ENCODE measurements at regions not wholly inside any gene's neighbourhood (a gene's known extent, or its start where the extent isn't known, plus 50 kb on each side); places are given as distances from the start of the nearest gene placed in this dataset.

DNA sequence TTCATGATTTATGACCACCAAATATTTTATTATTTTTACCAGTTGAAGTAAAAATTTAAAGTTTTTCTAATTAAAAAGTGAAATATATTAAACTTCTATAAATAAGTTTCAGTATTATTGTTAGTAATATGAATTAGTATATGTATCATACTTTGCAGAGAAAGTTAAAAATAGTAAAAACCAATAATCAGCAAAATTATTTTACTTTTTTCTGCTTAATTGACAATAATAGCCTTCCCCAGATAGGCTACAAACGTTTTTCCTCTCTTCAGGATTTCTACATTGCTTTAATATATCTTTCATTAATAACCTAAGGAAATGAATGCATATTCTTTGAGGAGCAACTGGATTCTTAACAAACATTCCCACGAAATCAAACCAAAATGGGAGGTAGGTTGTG, 543.5 kb downstream of the ETNK1 start:
- H3K36me3 ChIP-seq (replicated peaks in 1 of 2; ENCODE audit: control extremely low read depth in 1 of 2, control insufficient read depth in 1 of 2, extremely low read depth in 1 of 2, insufficient read depth in 2 of 2, low read length in 1 of 2): no peaks in the 10 kb centered on the region
- H3K27ac ChIP-seq (ENCODE audit: low read length in 2 of 2): no peak overlapping the region
- DNase-seq (no peak), ATAC-seq (ENCODE audit: low read depth) (no peak)
- no peak overlapping the region for H3K9ac ChIP-seq (ENCODE audit: low read length)
- CTCF ChIA-PET: no interaction called here
- no peaks in the 10 kb centered on the region for H3K27me3 ChIP-seq (replicated peaks in 1 of 4; ENCODE audit: control extremely low read depth in 1 of 4, control insufficient read depth in 3 of 4, insufficient read depth in 4 of 4, low read length in 3 of 4)
- POLR2A ChIA-PET: no interaction called here
- H3K4me3 ChIP-seq (ENCODE audit: control extremely low read depth in 1 of 5, extremely low read depth in 1 of 5, insufficient read depth in 1 of 5, low read depth in 2 of 5, low read length in 4 of 5): no peak overlapping the region
- H3K4me2 ChIP-seq (replicated peaks; ENCODE audit: low read depth, low read length, poor library complexity, severe bottlenecking): no peak overlapping the region
- no CpG with 5 or more reads among the region's 2 CpGs for WGBS (ENCODE audit: insufficient coverage)
- no peaks in the 10 kb centered on the region for H3K4me1 ChIP-seq (ENCODE audit: control insufficient read depth in 2 of 2, insufficient read depth in 2 of 2, low read length in 2 of 2)
- Mint-ChIP-seq H3K27ac (no peak overlapping the region), H3K9me3 (ENCODE audit: insufficient read depth) (peaks cover under 1% of the 10 kb centered on the region), H3K4me1 (no peaks in the 10 kb centered on the region), H3K27me3 (peaks cover 8% of the 10 kb centered on the region), H3K4me3 (no peak overlapping the region)
- no peak overlapping the region for H2AFZ ChIP-seq (ENCODE audit: insufficient read depth, low read depth, low read length, poor library complexity, severe bottlenecking)
- intact Hi-C loops (cut with micrococcal nuclease): no loop called here
- H3K9me3 ChIP-seq (ENCODE audit: control extremely low read depth in 1 of 3, control insufficient read depth in 2 of 3, insufficient read depth in 1 of 3, low read length in 2 of 3): peaks cover 0 to under 1% (median 0%) of the 10 kb centered on the region in 3 donors
- no peak for TF ChIP-seq EZH2 (IDR thresholded peaks at IDR 0.05; ENCODE audit: borderline replicate concordance, insufficient read depth, low read depth, low read length, poor library complexity, severe bottlenecking)
- H4K20me1 ChIP-seq (ENCODE audit: control insufficient read depth, insufficient read depth, low read length, poor library complexity, severe bottlenecking): no peaks in the 10 kb centered on the region
- H3K79me2 ChIP-seq (ENCODE audit: control insufficient read depth, insufficient read depth, low read length): no peaks in the 10 kb centered on the region

- CTCF ChIA-PET: no interaction called here
Observed at GRCh38 chr12:23169012-23169695, 544.2 kb downstream of the ETNK1 start.

More at GRCh38 chr12:23169012-23169695, 544.2 kb downstream of the ETNK1 start:
- no peaks in the 10 kb centered on the region for H3K4me1 Mint-ChIP-seq
- Histone ChIP-seq H3K9me3 (ENCODE audit: control extremely low read depth in 1 of 3, control insufficient read depth in 2 of 3, insufficient read depth in 1 of 3, low read length in 2 of 3) (peaks cover 0 to 2% (median 0%) of the 10 kb centered on the region in 3 donors), H4K20me1 (ENCODE audit: control insufficient read depth, insufficient read depth, low read length, poor library complexity, severe bottlenecking) (no peaks in the 10 kb centered on the region), H3K4me1 (ENCODE audit: control insufficient read depth in 2 of 2, insufficient read depth in 2 of 2, low read length in 2 of 2) (no peaks in the 10 kb centered on the region), H3K4me2 (replicated peaks; ENCODE audit: low read depth, low read length, poor library complexity, severe bottlenecking) (no peak overlapping the region), H3K9ac (ENCODE audit: low read length) (no peak overlapping the region), H3K4me3 (ENCODE audit: control extremely low read depth in 1 of 5, extremely low read depth in 1 of 5, insufficient read depth in 1 of 5, low read depth in 2 of 5, low read length in 4 of 5) (no peak overlapping the region), H3K36me3 (replicated peaks in 1 of 2; ENCODE audit: control extremely low read depth in 1 of 2, control insufficient read depth in 1 of 2, extremely low read depth in 1 of 2, insufficient read depth in 2 of 2, low read length in 1 of 2) (no peaks in the 10 kb centered on the region), H2AFZ (ENCODE audit: insufficient read depth, low read depth, low read length, poor library complexity, severe bottlenecking) (no peak overlapping the region), H3K79me2 (ENCODE audit: control insufficient read depth, insufficient read depth, low read length) (no peaks in the 10 kb centered on the region), H3K27ac (ENCODE audit: low read length in 2 of 2) (no peak overlapping the region), H3K27me3 (replicated peaks in 1 of 4; ENCODE audit: control extremely low read depth in 1 of 4, control insufficient read depth in 3 of 4, insufficient read depth in 4 of 4, low read length in 3 of 4) (no peaks in the 10 kb centered on the region)
- no peak for TF ChIP-seq CTCF (IDR thresholded peaks at IDR 0.05)
- no peak for TF ChIP-seq EZH2 (IDR thresholded peaks at IDR 0.05; ENCODE audit: borderline replicate concordance, insufficient read depth, low read depth, low read length, poor library complexity, severe bottlenecking)
- peaks cover 7% of the 10 kb centered on the region for H3K9me3 Mint-ChIP-seq (ENCODE audit: insufficient read depth)
- intact Hi-C loops (cut with micrococcal nuclease): no loop called here
- ATAC-seq (ENCODE audit: low read depth): no peak
- POLR2A ChIA-PET: no interaction called here
- H3K27ac Mint-ChIP-seq: no peak overlapping the region
- DNase-seq: no peak
- H3K4me3 Mint-ChIP-seq: no peak overlapping the region
- H3K27me3 Mint-ChIP-seq: peaks cover 8% of the 10 kb centered on the region
- no CpG with 5 or more reads among the region's 4 CpGs for WGBS (ENCODE audit: insufficient coverage)

Measured in B cell (primary cell).